Keratinocyte (primary cell): ENCODE measurements at regions not wholly inside any gene's neighbourhood (a gene's known extent, or its start where the extent isn't known, plus 50 kb on each side); places are given as distances from the start of the nearest gene placed in this dataset.

Source experiments
- DNase-seq: peaks from one replicate; pipeline ENCODE4 v3.0.0-alpha.2; 2011; ENCODE audit warnings: low read depth, missing footprints, low spot score
- FAIRE-seq: peaks from 2 replicates; lab custom pipeline; 2011; peaks lifted over from hg19 to GRCh38; lab: Jason Lieb, UNC
- H2AFZ ChIP-seq: 2 replicates; pipeline ENCODE4 v1.6.0; 2012; ENCODE audit warnings: low read length, control low read depth, inconsistent platforms; ENCODE audit not compliant: control insufficient read depth
- H3K27ac ChIP-seq: 2 replicates; pipeline ENCODE4 v1.5.1; 2011; ENCODE audit warnings: low read length; ENCODE audit not compliant: control insufficient read depth, insufficient read depth
- H3K27me3 ChIP-seq: 3 replicates; pipeline ENCODE4 v1.6.0; 2011; ENCODE audit warnings: low read length; ENCODE audit not compliant: control insufficient read depth, insufficient read depth; ENCODE audit errors: extremely low read depth
- H3K36me3 ChIP-seq, 2 experiments: 2 replicates in 1 of 2; 3 replicates in 1 of 2; pipeline ENCODE4 v1.5.1; 2011; ENCODE audit warnings: low read length in 2 of 2, mild to moderate bottlenecking in 1 of 2; ENCODE audit not compliant: control insufficient read depth in 2 of 2, insufficient read depth in 2 of 2; ENCODE audit errors: extremely low read depth in 1 of 2
- H3K4me1 ChIP-seq: 3 replicates; pipeline ENCODE4 v1.5.1; 2011; ENCODE audit warnings: low read length; ENCODE audit not compliant: control insufficient read depth, insufficient read depth; ENCODE audit errors: extremely low read depth
- H3K4me2 ChIP-seq: 3 replicates; pipeline ENCODE4 v1.6.0; 2011; ENCODE audit warnings: low read depth, low read length; ENCODE audit not compliant: control insufficient read depth, insufficient read depth; ENCODE audit errors: extremely low read depth
- H3K4me3 ChIP-seq, 3 experiments: fragments of 200-600 bp in 1 of 3; sonication (generic) in 1 of 3; 2 replicates in 2 of 3; 3 replicates in 1 of 3; pipeline ENCODE4 v1.5.1; 2011 to 2016; ENCODE audit warnings: low read length in 3 of 3, mild to moderate bottlenecking in 3 of 3, control low read depth in 2 of 3, inconsistent platforms in 1 of 3, low read depth in 1 of 3, mixed read lengths in 1 of 3, mixed run types in 1 of 3, moderate library complexity in 1 of 3; ENCODE audit not compliant: control insufficient read depth in 2 of 3, insufficient read depth in 2 of 3; ENCODE audit errors: extremely low read depth in 1 of 3
- H3K79me2 ChIP-seq: 2 replicates; pipeline ENCODE4 v1.6.0; 2012; ENCODE audit warnings: low read length; ENCODE audit not compliant: control insufficient read depth, insufficient read depth
- H3K9ac ChIP-seq: 3 replicates; pipeline ENCODE4 v1.6.0; 2011; ENCODE audit warnings: low read length; ENCODE audit not compliant: control insufficient read depth, insufficient read depth; ENCODE audit errors: extremely low read depth
- H3K9me1 ChIP-seq: 3 replicates; pipeline ENCODE4 v1.6.0; 2011; ENCODE audit warnings: low read length; ENCODE audit not compliant: control insufficient read depth, insufficient read depth; ENCODE audit errors: extremely low read depth
- H3K9me3 ChIP-seq: 2 replicates; pipeline ENCODE4 v1.5.1; 2012; ENCODE audit warnings: low read depth, low read length; ENCODE audit not compliant: control insufficient read depth
- H4K20me1 ChIP-seq: 3 replicates; pipeline ENCODE4 v1.6.0; 2011; ENCODE audit warnings: low read length; ENCODE audit not compliant: control insufficient read depth, insufficient read depth; ENCODE audit errors: extremely low read depth
- CTCF ChIP-seq, 3 experiments: IDR thresholded peaks in 1 of 3; conservative IDR thresholded peaks in 1 of 3; optimal IDR thresholded peaks in 1 of 3; 2 replicates in 2 of 3; 3 replicates in 1 of 3; pipeline versions ENCODE3 to v1.5.1; 2011; ENCODE audit warnings: low read length in 3 of 3, mild to moderate bottlenecking in 3 of 3, moderate library complexity in 2 of 3, control low read depth in 1 of 3, inconsistent platforms in 1 of 3; ENCODE audit not compliant: insufficient read depth in 2 of 3; ENCODE audit errors: extremely low read depth in 1 of 3
- EZH2 ChIP-seq: IDR thresholded peaks from one replicate; pipeline ENCODE4 v1.6.1; 2012; ENCODE audit warnings: inconsistent platforms, mild to moderate bottlenecking, low read length, moderate library complexity
- dilution Hi-C: fragments of 300-500 bp; cut with MboI; formaldehyde crosslinking; loops from one replicate; pipeline ENCODE4 v1.7.0; 2020; ENCODE audit warnings: low sequenced_read_pairs; ENCODE audit not compliant: extremely low pct_ligation_motif_present

DNA sequence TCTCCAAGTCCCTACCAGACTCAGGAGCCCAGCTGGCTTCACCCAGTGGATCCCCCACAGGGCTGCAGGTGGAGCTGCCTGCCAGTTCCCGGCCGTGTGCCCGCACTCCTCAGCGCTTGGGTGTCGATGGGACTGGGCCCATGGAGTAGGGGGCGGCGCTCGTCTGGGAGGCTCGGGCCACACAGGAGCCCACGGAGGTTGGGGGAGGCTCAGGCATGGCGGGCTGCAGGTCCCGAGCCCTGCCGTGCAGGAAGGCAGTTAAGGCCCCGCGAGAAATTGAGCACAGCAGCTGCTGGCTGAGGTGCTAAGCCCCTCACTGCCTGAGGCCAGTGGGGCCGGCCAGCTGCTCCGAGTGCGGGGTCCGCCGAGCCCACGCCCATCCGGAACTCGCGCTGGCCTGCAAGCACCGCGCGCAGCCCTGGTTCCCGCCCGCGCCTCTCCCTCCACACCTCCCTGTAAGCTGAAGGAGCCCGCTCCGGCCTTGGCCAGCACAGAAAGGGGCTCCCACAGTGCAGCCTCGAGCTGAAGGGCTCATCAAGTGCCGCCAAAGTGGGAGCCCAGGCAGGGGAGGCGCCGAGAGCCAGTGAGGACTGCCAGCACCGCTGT, 1771.1 kb downstream of the OLFM4 start:
- Histone ChIP-seq H3K4me3 (no peak overlapping the region), H3K9me3 (no peaks in the 10 kb centered on the region), H3K9me1 (no peaks in the 10 kb centered on the region), H3K4me2 (no peak overlapping the region), H3K4me1 (no peaks in the 10 kb centered on the region), H3K36me3 (no peaks in the 10 kb centered on the region), H2AFZ (no peak overlapping the region), H3K79me2 (no peaks in the 10 kb centered on the region), H3K27me3 (no peaks in the 10 kb centered on the region), H3K9ac (no peak overlapping the region), H4K20me1 (no peaks in the 10 kb centered on the region), H3K27ac (no peak overlapping the region)
- no peak for DNase-seq
- TF ChIP-seq CTCF (optimal IDR thresholded peaks at IDR 0.05 in 1 of 3, IDR thresholded peaks at IDR 0.05 in 1 of 3, conservative IDR thresholded peaks at IDR 0.05 in 1 of 3; ENCODE audit: extremely low read depth in 1 of 3, insufficient read depth in 2 of 3, low read length in 3 of 3), result no peak
- TF ChIP-seq EZH2, result no peak
- FAIRE-seq, result no peak
- dilution Hi-C loops, result no loop called here

GRCh38 chr13:54802226-54802625, 1773.6 kb downstream of the OLFM4 start:
- TF ChIP-seq EZH2 (no peak), CTCF (optimal IDR thresholded peaks at IDR 0.05 in 1 of 3, IDR thresholded peaks at IDR 0.05 in 1 of 3, conservative IDR thresholded peaks at IDR 0.05 in 1 of 3; ENCODE audit: extremely low read depth in 1 of 3, insufficient read depth in 2 of 3, low read length in 3 of 3) (no peak)
- H3K4me2 ChIP-seq, result no peak overlapping the region
- H3K4me1 ChIP-seq, result no peaks in the 10 kb centered on the region
- H3K79me2 ChIP-seq, result no peaks in the 10 kb centered on the region
- no peak for FAIRE-seq
- H3K9me1 ChIP-seq, result no peaks in the 10 kb centered on the region
- H3K4me3 ChIP-seq, result no peak overlapping the region
- no peak overlapping the region for H2AFZ ChIP-seq
- no peaks in the 10 kb centered on the region for H4K20me1 ChIP-seq
- H3K27me3 ChIP-seq, result no peaks in the 10 kb centered on the region
- dilution Hi-C loops, result no loop called here
- H3K36me3 ChIP-seq, result no peaks in the 10 kb centered on the region
- H3K27ac ChIP-seq, result no peak overlapping the region
- no peaks in the 10 kb centered on the region for H3K9me3 ChIP-seq
- DNase-seq, result no peak
- H3K9ac ChIP-seq, result no peak overlapping the region
